ENCODE measurements at regions not wholly inside any gene's neighbourhood (a gene's known extent, or its start where the extent isn't known, plus 50 kb on each side); places are given as distances from the start of the nearest gene placed in this dataset.
"Not testable (repeated sequence)": the region's sequence is repeated elsewhere in the genome, so short reads cannot be mapped to it uniquely, and the experiment has no call there.

- H3K4me1 ChIP-seq (ENCODE audit: insufficient read depth, low read length): no peaks in the 10 kb centered on the region
- no peak overlapping the region for H3K9ac ChIP-seq (ENCODE audit: low read depth, low read length)
- WGBS: 98% methylated on average over 3 of the region's 4 CpGs
- no peak overlapping the region for H3K27ac ChIP-seq (ENCODE audit: low read depth, low read length)
- no peaks in the 10 kb centered on the region for H3K9me3 ChIP-seq (ENCODE audit: insufficient read depth, low read depth, low read length)
- no peaks in the 10 kb centered on the region for H3K36me3 ChIP-seq (ENCODE audit: insufficient read depth, low read length)
- H3K27me3 ChIP-seq (ENCODE audit: insufficient read depth, low read length): no peaks in the 10 kb centered on the region
- no peak overlapping the region for H3K4me3 ChIP-seq (ENCODE audit: low read length)
These were observed 155.2 kb upstream of the G2E3 start for GRCh38 chr14:30403791-30404190.

GRCh38 chr14:30409508-30410015 is 149.4 kb upstream of the G2E3 start:
- H3K36me3 ChIP-seq (ENCODE audit: insufficient read depth, low read length); H3K27ac ChIP-seq (ENCODE audit: low read depth, low read length); H3K9ac ChIP-seq (ENCODE audit: low read depth, low read length); H3K4me1 ChIP-seq (ENCODE audit: insufficient read depth, low read length); H3K27me3 ChIP-seq (ENCODE audit: insufficient read depth, low read length); H3K4me3 ChIP-seq (ENCODE audit: low read length): not testable (repeated sequence)
- WGBS: 98% methylated on average over 2 of the region's 2 CpGs
- H3K9me3 ChIP-seq (ENCODE audit: insufficient read depth, low read depth, low read length): peaks cover 10% of the 10 kb centered on the region

- no peak overlapping the region for H3K4me3 ChIP-seq (ENCODE audit: low read length)
- no peaks in the 10 kb centered on the region for H3K36me3 ChIP-seq (ENCODE audit: insufficient read depth, low read length)
- no peaks in the 10 kb centered on the region for H3K27me3 ChIP-seq (ENCODE audit: insufficient read depth, low read length)
- H3K4me1 ChIP-seq (ENCODE audit: insufficient read depth, low read length): no peaks in the 10 kb centered on the region
- WGBS: 87% methylated on average over 4 of the region's 4 CpGs
- no peak overlapping the region for H3K9ac ChIP-seq (ENCODE audit: low read depth, low read length)
- no peak overlapping the region for H3K27ac ChIP-seq (ENCODE audit: low read depth, low read length)
- peaks cover 10% of the 10 kb centered on the region for H3K9me3 ChIP-seq (ENCODE audit: insufficient read depth, low read depth, low read length)
These were observed 148.0 kb upstream of the G2E3 start for GRCh38 chr14:30410986-30411385.

GRCh38 chr14:30413184-30413583 is 145.8 kb upstream of the G2E3 start:
- H3K36me3 ChIP-seq (ENCODE audit: insufficient read depth, low read length); H3K9ac ChIP-seq (ENCODE audit: low read depth, low read length); H3K27me3 ChIP-seq (ENCODE audit: insufficient read depth, low read length); H3K27ac ChIP-seq (ENCODE audit: low read depth, low read length); H3K4me3 ChIP-seq (ENCODE audit: low read length); H3K4me1 ChIP-seq (ENCODE audit: insufficient read depth, low read length): not testable (repeated sequence)
- WGBS: 95% methylated on average over 8 of the region's 8 CpGs
- H3K9me3 ChIP-seq (ENCODE audit: insufficient read depth, low read depth, low read length): peaks cover 10% of the 10 kb centered on the region

- Histone ChIP-seq H3K4me1 (ENCODE audit: insufficient read depth, low read length) (peaks cover 6% of the 10 kb centered on the region; the same call in 1 of the 2 replicates), H3K9ac (ENCODE audit: low read depth, low read length) (no peak overlapping the region), H3K9me3 (ENCODE audit: insufficient read depth, low read depth, low read length) (no peaks in the 10 kb centered on the region), H3K27me3 (ENCODE audit: insufficient read depth, low read length) (no peaks in the 10 kb centered on the region), H3K4me3 (ENCODE audit: low read length) (no peak overlapping the region), H3K36me3 (ENCODE audit: insufficient read depth, low read length) (no peaks in the 10 kb centered on the region), H3K27ac (ENCODE audit: low read depth, low read length) (no peak overlapping the region)
- WGBS: 100% methylated on average over 1 of the region's 1 CpG
These were observed 141.8 kb upstream of the G2E3 start for GRCh38 chr14:30417121-30417520.

- no peaks in the 10 kb centered on the region for H3K9me3 ChIP-seq (ENCODE audit: insufficient read depth, low read depth, low read length)
- H3K9ac ChIP-seq (ENCODE audit: low read depth, low read length): no peak overlapping the region
- H3K27me3 ChIP-seq (ENCODE audit: insufficient read depth, low read length): no peaks in the 10 kb centered on the region
- no peak overlapping the region for H3K27ac ChIP-seq (ENCODE audit: low read depth, low read length)
- H3K36me3 ChIP-seq (ENCODE audit: insufficient read depth, low read length): no peaks in the 10 kb centered on the region
- peaks cover 6% of the 10 kb centered on the region; the same call in 1 of the 2 replicates for H3K4me1 ChIP-seq (ENCODE audit: insufficient read depth, low read length)
- 100% methylated on average over 1 of the region's 1 CpG for WGBS
- H3K4me3 ChIP-seq (ENCODE audit: low read length): no peak overlapping the region
These were observed 141.0 kb upstream of the G2E3 start for GRCh38 chr14:30417999-30418398.

GRCh38 chr14:30419037-30419436 is 139.9 kb upstream of the G2E3 start:
- Histone ChIP-seq H3K4me3 (ENCODE audit: low read length) (no peak overlapping the region), H3K9ac (ENCODE audit: low read depth, low read length) (no peak overlapping the region), H3K27ac (ENCODE audit: low read depth, low read length) (no peak overlapping the region), H3K4me1 (ENCODE audit: insufficient read depth, low read length) (peaks cover 6% of the 10 kb centered on the region; the same call in 1 of the 2 replicates), H3K9me3 (ENCODE audit: insufficient read depth, low read depth, low read length) (no peaks in the 10 kb centered on the region), H3K36me3 (ENCODE audit: insufficient read depth, low read length) (no peaks in the 10 kb centered on the region), H3K27me3 (ENCODE audit: insufficient read depth, low read length) (no peaks in the 10 kb centered on the region)

GRCh38 chr14:30420515-30420914 is 138.4 kb upstream of the G2E3 start:
- Histone ChIP-seq H3K9ac (ENCODE audit: low read depth, low read length) (no peak overlapping the region), H3K27me3 (ENCODE audit: insufficient read depth, low read length) (no peaks in the 10 kb centered on the region), H3K36me3 (ENCODE audit: insufficient read depth, low read length) (no peaks in the 10 kb centered on the region), H3K4me3 (ENCODE audit: low read length) (no peak overlapping the region), H3K9me3 (ENCODE audit: insufficient read depth, low read depth, low read length) (no peaks in the 10 kb centered on the region), H3K27ac (ENCODE audit: low read depth, low read length) (no peak overlapping the region), H3K4me1 (ENCODE audit: insufficient read depth, low read length) (peaks cover 6% of the 10 kb centered on the region; the same call in 1 of the 2 replicates)
- WGBS: no CpG with 5 or more reads among the region's 1 CpG

GRCh38 chr14:30426463-30426862 is 132.5 kb upstream of the G2E3 start:
- 88% methylated on average over 1 of the region's 1 CpG for WGBS
- H3K9me3 ChIP-seq (ENCODE audit: insufficient read depth, low read depth, low read length): no peaks in the 10 kb centered on the region

GRCh38 chr14:30427401-30427800 is 131.6 kb upstream of the G2E3 start:
- 99% methylated on average over 2 of the region's 2 CpGs for WGBS
- Histone ChIP-seq H3K4me1 (ENCODE audit: insufficient read depth, low read length) (no peaks in the 10 kb centered on the region), H3K27ac (ENCODE audit: low read depth, low read length) (no peak overlapping the region), H3K4me3 (ENCODE audit: low read length) (no peak overlapping the region), H3K9me3 (ENCODE audit: insufficient read depth, low read depth, low read length) (no peaks in the 10 kb centered on the region), H3K9ac (ENCODE audit: low read depth, low read length) (no peak overlapping the region), H3K27me3 (ENCODE audit: insufficient read depth, low read length) (no peaks in the 10 kb centered on the region), H3K36me3 (ENCODE audit: insufficient read depth, low read length) (no peaks in the 10 kb centered on the region)

More at GRCh38 chr14:30426463-30426862, 132.5 kb upstream of the G2E3 start:
- H3K27ac ChIP-seq (ENCODE audit: low read depth, low read length): no peak overlapping the region
- no peak overlapping the region for H3K9ac ChIP-seq (ENCODE audit: low read depth, low read length)
- no peak overlapping the region for H3K4me3 ChIP-seq (ENCODE audit: low read length)
- H3K27me3 ChIP-seq (ENCODE audit: insufficient read depth, low read length): no peaks in the 10 kb centered on the region
- H3K36me3 ChIP-seq (ENCODE audit: insufficient read depth, low read length): no peaks in the 10 kb centered on the region
- peaks cover 6% of the 10 kb centered on the region; the same call in 1 of the 2 replicates for H3K4me1 ChIP-seq (ENCODE audit: insufficient read depth, low read length)

GRCh38 chr14:30427846-30428245 is 131.1 kb upstream of the G2E3 start:
- H3K27me3 ChIP-seq (ENCODE audit: insufficient read depth, low read length): no peaks in the 10 kb centered on the region
- H3K4me3 ChIP-seq (ENCODE audit: low read length): no peak overlapping the region
- peaks cover 4% of the 10 kb centered on the region for H3K4me1 ChIP-seq (ENCODE audit: insufficient read depth, low read length)
- H3K9ac ChIP-seq (ENCODE audit: low read depth, low read length): no peak overlapping the region
- no peaks in the 10 kb centered on the region for H3K9me3 ChIP-seq (ENCODE audit: insufficient read depth, low read depth, low read length)
- no peaks in the 10 kb centered on the region for H3K36me3 ChIP-seq (ENCODE audit: insufficient read depth, low read length)
- no peak overlapping the region for H3K27ac ChIP-seq (ENCODE audit: low read depth, low read length)

GRCh38 chr14:30431552-30431951 is 127.4 kb upstream of the G2E3 start:
- Histone ChIP-seq H3K27ac (ENCODE audit: low read depth, low read length) (no peak overlapping the region), H3K4me1 (ENCODE audit: insufficient read depth, low read length) (peaks cover 9% of the 10 kb centered on the region), H3K4me3 (ENCODE audit: low read length) (no peak overlapping the region), H3K36me3 (ENCODE audit: insufficient read depth, low read length) (no peaks in the 10 kb centered on the region), H3K9ac (ENCODE audit: low read depth, low read length) (no peak overlapping the region), H3K27me3 (ENCODE audit: insufficient read depth, low read length) (no peaks in the 10 kb centered on the region), H3K9me3 (ENCODE audit: insufficient read depth, low read depth, low read length) (no peaks in the 10 kb centered on the region)
- no CpG with 5 or more reads among the region's 1 CpG for WGBS
